Amniotic epithelial cell (primary cell): ENCODE measurements at regions not wholly inside any gene's neighbourhood (a gene's known extent, or its start where the extent isn't known, plus 50 kb on each side); places are given as distances from the start of the nearest gene placed in this dataset.
A peak's percentile ranks its signal among the peaks of the same experiment; 100 is the strongest.

ENCODE experiments used
- DNase-seq: peaks from one replicate; pipeline ENCODE4 v3.0.0-alpha.2; 2010; ENCODE audit warnings: low read depth

GRCh38 chr16:51971184-51971583, 575.8 kb downstream of the TOX3 start:
- peak; percentile 6 for DNase-seq

- DNase-seq = no peak
Measured at GRCh38 chr16:51968749-51969148, 578.2 kb downstream of the TOX3 start.

DNA sequence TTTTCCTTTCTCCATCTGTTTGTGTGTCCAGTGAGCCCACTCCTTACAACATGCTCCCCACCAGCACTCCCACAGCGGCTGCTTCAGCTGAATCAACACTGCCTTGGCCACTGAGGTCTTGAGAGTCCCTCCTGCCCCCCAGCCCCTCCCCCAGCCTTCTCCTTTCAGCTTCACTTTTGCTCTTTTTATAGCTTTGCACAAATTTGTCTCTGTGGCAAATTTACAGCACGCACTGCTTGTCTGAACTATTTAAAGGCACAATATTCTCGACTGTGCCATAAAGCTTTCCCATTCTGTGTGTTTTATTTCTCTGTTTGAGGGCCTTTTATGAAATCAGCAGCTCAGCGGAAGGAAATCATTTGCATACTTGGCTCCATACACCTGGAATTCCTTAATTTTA, 579.3 kb downstream of the TOX3 start:
- DNase-seq = no peak

DNA sequence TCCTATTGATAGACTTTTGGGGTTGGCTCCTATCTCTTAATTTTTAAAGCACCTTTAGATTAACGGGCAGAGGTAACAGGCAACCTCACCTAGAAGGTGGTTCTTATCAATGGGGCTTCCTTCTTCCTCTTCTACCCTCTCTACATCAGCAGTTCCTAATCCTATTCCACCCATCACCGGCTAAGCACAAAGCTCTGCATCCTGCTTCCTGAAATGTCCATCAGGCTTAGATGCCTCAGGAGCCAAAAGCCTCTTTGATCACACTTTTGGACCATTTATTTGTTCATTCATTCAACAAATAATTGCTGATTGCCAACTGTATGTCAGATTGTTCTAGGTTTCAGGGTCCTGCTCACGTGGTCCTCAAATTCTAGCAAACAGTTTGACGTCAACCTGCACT, 586.0 kb downstream of the TOX3 start:
- DNase-seq = no peak

- DNase-seq = no peak
Measured at GRCh38 chr16:51953286-51953985, 593.5 kb downstream of the TOX3 start.

- peak; percentile 7 for DNase-seq
Measured at GRCh38 chr16:51952500-51952899, 594.4 kb downstream of the TOX3 start.

DNA sequence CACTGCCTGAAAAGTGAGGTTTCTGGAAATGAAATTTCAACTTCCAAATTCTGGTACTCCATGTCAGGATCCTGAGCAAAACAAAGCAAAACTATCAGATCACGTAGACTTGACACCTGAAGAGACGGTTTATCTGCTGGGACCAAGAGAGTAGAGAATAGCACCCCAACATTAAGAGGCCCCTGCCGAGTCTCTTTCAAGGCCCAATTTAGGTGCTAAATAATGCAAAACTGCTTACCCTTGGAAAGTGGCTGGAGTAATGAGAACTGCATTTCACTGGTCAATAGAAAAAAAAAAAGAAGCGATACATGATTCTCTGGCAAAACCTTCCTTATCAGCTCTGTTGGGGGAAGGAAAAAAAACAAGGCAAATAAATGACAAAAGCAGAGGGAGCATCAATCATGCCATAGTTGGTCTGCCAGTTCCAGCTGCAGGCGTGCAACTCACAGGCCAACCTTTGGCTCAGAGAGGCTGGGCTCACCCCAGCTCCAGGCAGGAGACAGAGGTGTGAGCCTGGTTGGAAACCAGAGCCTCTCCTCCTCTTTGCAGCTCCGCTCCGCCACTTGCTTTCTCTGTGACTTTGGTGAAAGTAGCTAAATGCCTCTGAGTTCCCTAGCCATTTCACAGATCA, 595.2 kb downstream of the TOX3 start:
- no peak for DNase-seq

DNA sequence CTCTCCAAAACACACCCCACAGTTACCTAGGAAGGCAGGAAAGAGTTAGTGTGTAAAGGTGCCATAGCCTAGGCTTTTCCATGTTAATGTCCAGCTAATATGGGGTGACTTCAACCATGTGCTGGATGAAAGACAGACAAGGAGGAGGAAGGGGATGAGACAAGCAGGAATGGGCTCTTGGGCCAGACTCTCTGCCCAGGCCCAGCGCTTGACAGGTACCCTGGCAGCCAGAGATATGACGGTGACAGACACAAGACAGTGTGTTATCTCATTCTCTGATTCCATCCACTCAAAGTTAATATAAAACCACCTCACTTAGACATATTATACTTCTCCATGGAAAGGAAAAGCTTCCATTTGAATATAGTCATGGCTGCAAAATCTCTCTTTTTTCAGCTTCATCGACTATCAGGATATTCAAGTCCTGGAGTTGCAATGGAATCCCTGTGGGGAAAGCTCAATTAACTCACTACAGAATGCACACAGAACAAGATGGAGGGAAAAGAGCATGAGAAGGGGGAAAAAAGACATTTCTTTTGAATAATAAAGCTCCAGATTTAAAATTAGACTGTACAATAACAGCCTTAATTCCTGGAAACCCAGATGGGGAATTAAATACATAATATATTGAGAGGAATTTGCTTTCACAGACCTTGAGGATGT, 596.7 kb downstream of the TOX3 start:
- DNase-seq = no peak

GRCh38 chr16:51949282-51949681, 597.7 kb downstream of the TOX3 start:
- no peak for DNase-seq

- no peak for DNase-seq
Measured at GRCh38 chr16:51941412-51941811, 605.5 kb downstream of the TOX3 start.

DNA sequence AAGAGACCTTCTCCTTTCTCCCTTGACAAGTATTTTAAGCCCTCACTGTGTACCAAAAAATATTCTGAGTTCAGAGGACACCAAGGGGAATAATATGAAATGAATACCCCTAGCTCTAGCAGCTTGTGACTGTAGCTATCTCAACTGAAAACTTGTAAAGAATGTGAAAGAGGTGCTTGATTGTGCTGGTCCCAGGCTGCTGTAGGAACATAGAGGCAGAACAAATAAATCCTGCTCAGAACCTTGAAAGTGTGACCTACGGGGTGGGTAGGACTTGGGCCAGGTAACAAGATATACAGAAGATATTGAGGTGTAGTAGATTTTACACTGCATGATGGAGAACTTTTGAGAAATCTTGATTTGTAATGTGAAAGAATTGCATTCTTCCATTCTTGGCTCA, 606.8 kb downstream of the TOX3 start:
- DNase-seq = no peak

DNA sequence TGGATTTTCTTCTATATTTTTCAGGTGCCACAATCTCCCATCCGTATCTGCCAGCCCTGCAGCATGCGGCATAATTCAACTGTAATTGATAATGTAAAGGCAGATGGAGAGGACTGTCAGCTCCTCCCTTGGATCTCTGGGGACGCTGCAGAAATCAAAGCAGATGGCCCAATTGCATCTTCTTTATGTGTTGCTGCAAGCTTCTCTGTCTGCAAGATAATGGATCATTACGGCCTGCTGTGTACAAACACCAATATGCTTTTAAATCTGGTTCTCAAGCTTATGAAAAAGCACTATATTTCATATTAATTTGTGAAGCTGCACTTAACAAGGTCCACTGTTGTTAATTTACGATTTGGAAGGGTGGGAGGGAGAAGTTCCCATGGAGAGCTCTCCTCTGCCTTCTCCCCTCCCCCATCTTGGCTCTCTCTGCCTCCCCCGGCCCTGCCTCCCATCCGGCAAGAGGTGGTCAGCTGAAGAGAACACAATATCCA, 607.5 kb downstream of the TOX3 start:
- DNase-seq = no peak

- no peak for DNase-seq
Measured at GRCh38 chr16:51938861-51939260, 608.1 kb downstream of the TOX3 start.

GRCh38 chr16:51937771-51938170, 609.2 kb downstream of the TOX3 start:
- no peak for DNase-seq

- DNase-seq = no peak
Measured at GRCh38 chr16:51936846-51937245, 610.1 kb downstream of the TOX3 start.

DNA sequence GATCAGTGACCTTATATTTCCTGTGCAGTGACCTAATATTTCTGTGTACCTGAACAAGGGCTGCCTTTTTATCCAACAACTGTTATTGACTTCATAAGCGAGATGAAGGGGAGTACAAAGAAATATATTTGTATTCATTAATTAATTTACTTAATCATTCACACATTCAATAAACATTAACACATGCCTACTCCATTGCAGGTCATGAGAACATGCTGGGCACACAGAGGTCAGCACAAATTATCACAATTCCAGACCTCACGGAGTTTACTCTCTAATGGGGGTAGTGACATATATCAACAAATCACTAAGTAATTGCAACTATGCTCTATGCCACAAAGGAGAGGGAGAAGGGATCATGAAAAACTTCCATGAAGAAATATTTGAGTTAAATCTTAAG, 614.6 kb downstream of the TOX3 start:
- no peak for DNase-seq

GRCh38 chr16:51931653-51932052, 615.3 kb downstream of the TOX3 start:
- DNase-seq = no peak

GRCh38 chr16:51924744-51925143, 622.2 kb downstream of the TOX3 start:
- no peak for DNase-seq

- DNase-seq = no peak
Measured at GRCh38 chr16:51922476-51922875, 624.5 kb downstream of the TOX3 start.

DNA sequence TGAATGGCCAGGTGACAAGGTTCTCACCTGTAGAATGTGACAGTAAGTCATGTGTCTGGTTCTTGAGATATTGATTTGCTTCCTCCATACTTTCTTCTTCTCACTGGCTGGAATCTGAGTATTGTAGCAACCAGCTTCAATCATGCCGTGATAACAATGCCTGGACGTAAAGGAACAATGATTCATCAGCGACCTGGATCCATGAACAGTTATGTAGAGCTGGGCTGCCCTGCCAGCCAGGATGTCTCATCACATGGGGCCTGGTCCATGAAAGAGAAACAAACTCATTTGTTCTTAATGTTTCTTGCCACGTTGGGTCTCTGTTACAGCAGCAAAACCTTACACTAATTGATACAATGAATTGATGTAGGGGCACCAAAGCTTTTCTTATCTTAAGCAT, 627.2 kb downstream of the TOX3 start:
- no peak for DNase-seq

DNA sequence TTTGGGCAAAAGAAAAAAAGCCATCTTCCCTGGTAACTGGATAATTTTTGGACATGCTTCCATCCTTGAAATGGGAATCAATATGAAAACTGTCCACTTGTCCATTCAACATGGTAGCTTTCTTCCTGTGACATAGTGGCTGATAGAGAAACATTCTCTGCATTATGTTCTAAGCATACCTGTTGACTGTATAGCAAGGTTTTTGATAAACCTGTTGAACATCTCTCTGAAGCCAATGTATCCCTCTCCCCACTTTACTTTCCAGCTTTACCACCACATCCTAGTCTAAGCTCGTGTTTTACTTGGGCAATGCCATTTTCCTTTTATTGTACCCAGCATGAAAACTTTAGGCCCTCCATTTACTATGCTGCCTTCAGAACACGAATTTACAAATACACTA, 630.1 kb downstream of the TOX3 start:
- no peak for DNase-seq

- DNase-seq = no peak
Measured at GRCh38 chr16:51916231-51916630, 630.7 kb downstream of the TOX3 start.

- no peak for DNase-seq
Measured at GRCh38 chr16:51907680-51908079, 639.3 kb downstream of the TOX3 start.
